Mammary epithelial cell (primary cell): ENCODE measurements at regions not wholly inside any gene's neighbourhood (a gene's known extent, or its start where the extent isn't known, plus 50 kb on each side); places are given as distances from the start of the nearest gene placed in this dataset.

ENCODE experiments used
- CTCF ChIP-seq, 2 donors: IDR thresholded peaks in 1 of 2; conservative IDR thresholded peaks in 1 of 2; 2 replicates each; pipeline ENCODE4 v1.5.1; 2011 to 2012; ENCODE audit warnings: inconsistent platforms in 2 of 2, low read length in 2 of 2, mild to moderate bottlenecking in 2 of 2, control low read depth in 1 of 2, low read depth in 1 of 2; ENCODE audit not compliant: insufficient read depth in 1 of 2; ENCODE audit errors: extremely low read depth in 1 of 2
- EZH2 ChIP-seq: IDR thresholded peaks from 2 replicates; pipeline ENCODE4 v1.6.1; 2012; ENCODE audit warnings: low read length, inconsistent platforms, borderline replicate concordance

- no peak for TF ChIP-seq CTCF (conservative IDR thresholded peaks at IDR 0.05 in 1 of 2, IDR thresholded peaks at IDR 0.05 in 1 of 2; ENCODE audit: extremely low read depth in 1 of 2, insufficient read depth in 1 of 2, low read depth in 1 of 2, low read length in 2 of 2)
- no peak for TF ChIP-seq EZH2
These were observed 119.2 kb upstream of the SCN7A start for GRCh38 chr2:166613226-166613625.
